ENCODE measurements at regions not wholly inside any gene's neighbourhood (a gene's known extent, or its start where the extent isn't known, plus 50 kb on each side); places are given as distances from the start of the nearest gene placed in this dataset.

GRCh38 chrX:39837688-39838087 lies 260.1 kb downstream of the BCOR start:
- no peaks in the 10 kb centered on the region for H3K36me3 ChIP-seq (ENCODE audit: control insufficient read depth in 4 of 4, insufficient read depth in 3 of 4, low read depth in 1 of 4, low read length in 3 of 4)
- no peak overlapping the region for H3K27ac ChIP-seq (ENCODE audit: low read depth in 1 of 2, low read length in 2 of 2)
- H3K4me3 ChIP-seq (ENCODE audit: low read depth in 1 of 3, low read length in 3 of 3) = no peak overlapping the region
- DNase-seq (ENCODE audit: low spot score) = no peak
- 94% methylated on average over 2 of the region's 2 CpGs for WGBS
- no peak for TF ChIP-seq EGR1 (IDR thresholded peaks at IDR 0.05; ENCODE audit: low read depth in 2 of 2)
- TF ChIP-seq FOXA1 (IDR thresholded peaks at IDR 0.05) = no peak
- TF ChIP-seq RXRA (IDR thresholded peaks at IDR 0.05) = no peak
- TF ChIP-seq, protein P1, sequence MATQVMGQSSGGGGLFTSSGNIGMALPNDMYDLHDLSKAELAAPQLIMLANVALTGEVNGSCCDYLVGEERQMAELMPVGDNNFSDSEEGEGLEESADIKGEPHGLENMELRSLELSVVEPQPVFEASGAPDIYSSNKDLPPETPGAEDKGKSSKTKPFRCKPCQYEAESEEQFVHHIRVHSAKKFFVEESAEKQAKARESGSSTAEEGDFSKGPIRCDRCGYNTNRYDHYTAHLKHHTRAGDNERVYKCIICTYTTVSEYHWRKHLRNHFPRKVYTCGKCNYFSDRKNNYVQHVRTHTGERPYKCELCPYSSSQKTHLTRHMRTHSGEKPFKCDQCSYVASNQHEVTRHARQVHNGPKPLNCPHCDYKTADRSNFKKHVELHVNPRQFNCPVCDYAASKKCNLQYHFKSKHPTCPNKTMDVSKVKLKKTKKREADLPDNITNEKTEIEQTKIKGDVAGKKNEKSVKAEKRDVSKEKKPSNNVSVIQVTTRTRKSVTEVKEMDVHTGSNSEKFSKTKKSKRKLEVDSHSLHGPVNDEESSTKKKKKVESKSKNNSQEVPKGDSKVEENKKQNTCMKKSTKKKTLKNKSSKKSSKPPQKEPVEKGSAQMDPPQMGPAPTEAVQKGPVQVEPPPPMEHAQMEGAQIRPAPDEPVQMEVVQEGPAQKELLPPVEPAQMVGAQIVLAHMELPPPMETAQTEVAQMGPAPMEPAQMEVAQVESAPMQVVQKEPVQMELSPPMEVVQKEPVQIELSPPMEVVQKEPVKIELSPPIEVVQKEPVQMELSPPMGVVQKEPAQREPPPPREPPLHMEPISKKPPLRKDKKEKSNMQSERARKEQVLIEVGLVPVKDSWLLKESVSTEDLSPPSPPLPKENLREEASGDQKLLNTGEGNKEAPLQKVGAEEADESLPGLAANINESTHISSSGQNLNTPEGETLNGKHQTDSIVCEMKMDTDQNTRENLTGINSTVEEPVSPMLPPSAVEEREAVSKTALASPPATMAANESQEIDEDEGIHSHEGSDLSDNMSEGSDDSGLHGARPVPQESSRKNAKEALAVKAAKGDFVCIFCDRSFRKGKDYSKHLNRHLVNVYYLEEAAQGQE (IDR thresholded peaks at IDR 0.05) = no peak
- no peaks in the 10 kb centered on the region for H3K9me3 ChIP-seq (ENCODE audit: control insufficient read depth in 4 of 4, low read length in 3 of 4)
- no peaks in the 10 kb centered on the region for H3K27me3 ChIP-seq (ENCODE audit: control insufficient read depth in 4 of 4, insufficient read depth in 4 of 4, low read length in 3 of 4)
- peaks cover 0 to 5% (median 3%) of the 10 kb centered on the region in 4 donors for H3K4me1 ChIP-seq (ENCODE audit: control insufficient read depth in 4 of 4, insufficient read depth in 4 of 4, low read length in 3 of 4)
- H3K9ac ChIP-seq (ENCODE audit: low read depth in 1 of 2, low read length in 2 of 2) = no peak overlapping the region

DNA sequence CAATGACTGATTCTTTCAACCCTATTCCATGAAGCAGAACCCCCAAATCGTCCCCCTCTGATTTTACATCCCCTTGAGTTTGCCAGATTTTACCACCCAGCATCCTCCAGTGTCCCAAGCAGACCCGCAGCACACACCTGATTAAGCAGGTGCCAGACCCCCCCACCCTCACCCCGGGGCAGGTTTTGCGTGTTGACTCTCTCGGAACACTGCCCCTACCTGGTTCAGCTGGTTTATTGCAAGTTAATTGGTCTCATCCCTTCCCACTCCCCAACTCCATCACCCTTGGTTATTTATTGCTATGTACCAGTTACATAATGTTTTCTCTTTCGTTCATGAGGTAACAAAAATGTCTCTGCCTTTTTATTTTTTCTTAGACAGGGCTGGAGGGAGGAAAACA lies 258.4 kb downstream of the BCOR start:
- Histone ChIP-seq H3K4me3 (ENCODE audit: low read depth in 1 of 3, low read length in 3 of 3) (no peak overlapping the region), H3K9ac (ENCODE audit: low read depth in 1 of 2, low read length in 2 of 2) (no peak overlapping the region), H3K27ac (ENCODE audit: low read depth in 1 of 2, low read length in 2 of 2) (no peak overlapping the region), H3K9me3 (ENCODE audit: control insufficient read depth in 4 of 4, low read length in 3 of 4) (no peaks in the 10 kb centered on the region), H3K4me1 (ENCODE audit: control insufficient read depth in 4 of 4, insufficient read depth in 4 of 4, low read length in 3 of 4) (peaks cover 0 to 5% (median 3%) of the 10 kb centered on the region in 4 donors), H3K27me3 (ENCODE audit: control insufficient read depth in 4 of 4, insufficient read depth in 4 of 4, low read length in 3 of 4) (no peaks in the 10 kb centered on the region), H3K36me3 (ENCODE audit: control insufficient read depth in 4 of 4, insufficient read depth in 3 of 4, low read depth in 1 of 4, low read length in 3 of 4) (no peaks in the 10 kb centered on the region)
- WGBS = 78% methylated on average over 6 of the region's 6 CpGs
- DNase-seq (ENCODE audit: low spot score) = no peak
- no peak for TF ChIP-seq TAF1 (conservative IDR thresholded peaks at IDR 0.05)
- TF ChIP-seq, protein P2, sequence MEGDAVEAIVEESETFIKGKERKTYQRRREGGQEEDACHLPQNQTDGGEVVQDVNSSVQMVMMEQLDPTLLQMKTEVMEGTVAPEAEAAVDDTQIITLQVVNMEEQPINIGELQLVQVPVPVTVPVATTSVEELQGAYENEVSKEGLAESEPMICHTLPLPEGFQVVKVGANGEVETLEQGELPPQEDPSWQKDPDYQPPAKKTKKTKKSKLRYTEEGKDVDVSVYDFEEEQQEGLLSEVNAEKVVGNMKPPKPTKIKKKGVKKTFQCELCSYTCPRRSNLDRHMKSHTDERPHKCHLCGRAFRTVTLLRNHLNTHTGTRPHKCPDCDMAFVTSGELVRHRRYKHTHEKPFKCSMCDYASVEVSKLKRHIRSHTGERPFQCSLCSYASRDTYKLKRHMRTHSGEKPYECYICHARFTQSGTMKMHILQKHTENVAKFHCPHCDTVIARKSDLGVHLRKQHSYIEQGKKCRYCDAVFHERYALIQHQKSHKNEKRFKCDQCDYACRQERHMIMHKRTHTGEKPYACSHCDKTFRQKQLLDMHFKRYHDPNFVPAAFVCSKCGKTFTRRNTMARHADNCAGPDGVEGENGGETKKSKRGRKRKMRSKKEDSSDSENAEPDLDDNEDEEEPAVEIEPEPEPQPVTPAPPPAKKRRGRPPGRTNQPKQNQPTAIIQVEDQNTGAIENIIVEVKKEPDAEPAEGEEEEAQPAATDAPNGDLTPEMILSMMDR (IDR thresholded peaks at IDR 0.05; ENCODE audit: low read depth, low read length, missing input control) = no peak
- no peak for TF ChIP-seq SP1 (IDR thresholded peaks at IDR 0.05)
- TF ChIP-seq, protein P1 (IDR thresholded peaks at IDR 0.05) = no peak
- no peak for TF ChIP-seq ZBTB33 (IDR thresholded peaks at IDR 0.05)
- no peak for TF ChIP-seq EGR1 (IDR thresholded peaks at IDR 0.05; ENCODE audit: low read depth in 2 of 2)
- no peak for TF ChIP-seq HNF4A (conservative IDR thresholded peaks at IDR 0.05)
- no peak for TF ChIP-seq MAX (IDR thresholded peaks at IDR 0.05)
- TF ChIP-seq FOXA2 (IDR thresholded peaks at IDR 0.05) = no peak
- no peak for TF ChIP-seq YY1 (IDR thresholded peaks at IDR 0.05)
- no peak for TF ChIP-seq RXRA (IDR thresholded peaks at IDR 0.05)
- TF ChIP-seq, protein P3, sequence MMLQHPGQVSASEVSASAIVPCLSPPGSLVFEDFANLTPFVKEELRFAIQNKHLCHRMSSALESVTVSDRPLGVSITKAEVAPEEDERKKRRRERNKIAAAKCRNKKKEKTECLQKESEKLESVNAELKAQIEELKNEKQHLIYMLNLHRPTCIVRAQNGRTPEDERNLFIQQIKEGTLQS (IDR thresholded peaks at IDR 0.05) = no peak
- no peak for TF ChIP-seq GABPA (IDR thresholded peaks at IDR 0.05 in 1 of 2, conservative IDR thresholded peaks at IDR 0.05 in 1 of 2)
- TF ChIP-seq JUND (IDR thresholded peaks at IDR 0.05) = no peak
